Sciatic nerve (tissue), 2 donors: ENCODE measurements at regions not wholly inside any gene's neighbourhood (a gene's known extent, or its start where the extent isn't known, plus 50 kb on each side); places are given as distances from the start of the nearest gene placed in this dataset.

Experiments
- ATAC-seq: fragments of 200-7000 bp; cut with Tn5 transposase; one replicate; pipeline ENCODE4 v1.9.1; 2020; ENCODE audit warnings: mild to moderate bottlenecking, moderate library complexity
- DNase-seq: peaks from one replicate; pipeline ENCODE4 v3.0.0-alpha.2; 2020; ENCODE audit warnings: low spot score
- intact Hi-C: fragments of 100-400 bp; cut with DNase I; formaldehyde crosslinking; loops from one replicate; pipeline ENCODE4 v1.14.2; 2022
- donor health status: DM: no; HTN: no; CAD: no.
- donor health status: DM: no; HTN: no; CAD: no.

- ATAC-seq (no peak), DNase-seq (no peak)
- intact Hi-C loops = no loop called here
These were observed 665.7 kb upstream of the SLC10A2 start for GRCh38 chr13:103731959-103732358.

DNA sequence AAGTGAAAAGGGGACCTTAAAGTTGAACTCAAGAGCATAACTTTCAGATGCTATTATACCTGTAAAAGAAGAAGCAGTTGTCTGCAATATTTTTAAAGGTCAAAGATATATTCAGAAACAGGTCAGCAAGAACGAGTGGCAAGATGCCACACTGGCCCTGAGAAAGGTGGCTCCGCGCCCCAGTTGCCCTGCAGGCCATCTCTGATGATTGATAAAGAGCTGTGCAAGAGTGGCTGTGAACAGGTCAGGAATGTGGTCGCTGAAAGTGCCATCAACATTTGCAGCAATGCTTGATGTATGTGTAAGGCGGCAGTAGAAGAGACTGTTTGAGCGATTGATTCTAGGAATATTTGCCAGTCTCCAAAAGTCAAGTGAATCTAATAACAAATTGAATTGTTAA lies 664.2 kb upstream of the SLC10A2 start:
- DNase-seq (no peak), ATAC-seq (no peak)
- intact Hi-C loops = no loop called here

DNA sequence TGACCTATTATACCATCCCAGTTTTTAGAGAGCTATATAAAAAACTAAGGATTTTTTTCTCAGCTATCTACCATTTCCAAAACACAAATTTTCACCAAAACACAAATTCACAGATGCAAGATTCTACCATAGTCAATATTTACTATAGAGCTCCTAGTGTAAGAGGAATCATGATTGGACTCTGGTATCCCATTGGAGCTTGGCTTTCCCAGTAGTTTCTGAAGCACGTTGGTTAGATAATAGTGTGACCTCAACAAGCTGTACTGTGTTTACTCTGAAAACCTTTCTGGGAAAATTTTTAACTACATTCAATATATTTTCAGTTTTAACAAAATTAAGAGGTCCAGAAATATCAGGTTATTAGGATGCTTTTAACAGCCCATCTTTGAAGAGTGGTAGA lies 660.6 kb upstream of the SLC10A2 start:
- no peak for ATAC-seq
- intact Hi-C loops = no loop called here
- no peak for DNase-seq

GRCh38 chr13:103716718-103717117 lies 650.5 kb upstream of the SLC10A2 start:
- intact Hi-C loops = no loop called here
- ATAC-seq = no peak
- no peak for DNase-seq

DNA sequence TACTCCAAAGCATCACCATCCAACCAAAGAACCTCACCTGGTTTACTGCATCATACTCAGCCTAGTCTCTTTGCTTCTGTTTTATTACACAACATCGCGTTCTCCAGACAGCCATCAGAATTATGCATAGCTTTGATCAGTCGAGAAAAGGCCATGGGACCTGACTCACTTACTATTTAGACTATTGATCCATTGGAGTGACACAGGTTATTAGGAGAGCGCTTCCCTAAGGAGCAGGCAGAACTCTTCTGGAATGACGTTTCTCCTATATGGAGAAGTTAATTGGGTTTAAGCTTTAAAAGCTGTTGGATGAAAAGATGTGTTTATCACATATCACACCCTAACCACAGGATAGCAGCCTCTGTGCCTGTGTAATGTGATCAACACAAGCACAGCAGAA lies 649.1 kb upstream of the SLC10A2 start:
- intact Hi-C loops = no loop called here

GRCh38 chr13:103703246-103703645 lies 637.0 kb upstream of the SLC10A2 start:
- DNase-seq = no peak
- intact Hi-C loops = no loop called here
- no peak for ATAC-seq

More for the DNA sequence above, 649.1 kb upstream of the SLC10A2 start:
- DNase-seq = no peak
- ATAC-seq = no peak

DNA sequence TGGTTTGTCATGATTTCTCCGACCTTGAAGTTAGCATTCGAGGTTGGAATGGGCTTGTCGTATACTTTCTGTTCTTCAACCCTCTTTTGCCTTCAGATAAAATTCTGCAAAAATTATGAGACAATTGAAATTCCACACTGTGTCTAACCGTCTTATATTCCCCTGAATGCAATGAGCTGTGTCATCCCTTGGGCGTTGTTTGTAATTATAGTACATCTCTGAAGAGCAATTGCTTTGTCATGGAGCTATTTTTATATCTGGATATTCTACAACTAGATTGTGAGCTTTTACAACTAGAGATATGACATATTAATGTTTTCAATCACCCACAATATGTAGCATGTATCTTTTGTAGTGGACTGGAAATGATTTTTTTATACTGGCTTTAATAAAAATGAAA lies 631.8 kb upstream of the SLC10A2 start:
- intact Hi-C loops = no loop called here
- DNase-seq (no peak), ATAC-seq (no peak)

DNA sequence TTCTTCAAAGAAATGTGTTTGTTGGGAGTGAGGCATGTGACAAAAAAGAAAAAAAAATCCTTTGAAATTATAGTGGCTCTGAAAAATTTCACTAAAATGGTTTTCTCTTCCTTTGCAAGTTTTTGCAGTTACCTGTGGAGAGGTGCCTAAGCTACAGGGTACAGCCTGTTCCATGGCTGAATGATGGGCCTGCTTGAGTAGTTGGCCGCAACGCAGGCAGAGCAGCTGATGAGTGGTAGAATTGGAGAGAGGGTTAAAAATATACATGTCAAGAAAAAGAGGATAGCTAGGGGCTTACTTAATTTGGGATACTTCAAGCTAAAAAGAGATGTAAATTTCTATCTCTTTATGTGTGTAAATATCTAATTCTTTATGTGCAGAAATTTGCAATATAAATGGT lies 629.1 kb upstream of the SLC10A2 start:
- intact Hi-C loops = no loop called here
- ATAC-seq = no peak
- no peak for DNase-seq

- intact Hi-C loops = no loop called here
- ATAC-seq (no peak), DNase-seq (no peak)
These were observed 628.3 kb upstream of the SLC10A2 start for GRCh38 chr13:103694471-103694870.

DNA sequence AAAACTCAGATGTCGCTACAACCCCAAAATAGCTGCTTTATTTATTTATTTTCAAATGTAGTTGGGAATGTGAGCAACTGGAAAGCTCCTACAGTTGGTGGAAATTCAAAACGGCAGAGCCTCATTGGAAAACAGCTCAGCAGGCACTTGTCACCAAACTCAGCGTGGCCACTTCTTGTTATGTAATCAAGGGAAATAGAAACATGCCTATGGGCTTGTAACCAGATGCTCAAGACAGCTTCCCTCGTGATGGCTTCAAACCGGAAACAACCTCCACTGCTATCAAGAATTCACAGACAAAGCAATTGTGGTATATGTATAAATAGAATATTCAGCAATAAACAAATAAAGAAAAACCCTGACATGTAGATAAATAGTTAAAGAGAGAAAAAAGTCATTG lies 627.8 kb upstream of the SLC10A2 start:
- intact Hi-C loops = no loop called here
- no peak for DNase-seq
- no peak for ATAC-seq

DNA sequence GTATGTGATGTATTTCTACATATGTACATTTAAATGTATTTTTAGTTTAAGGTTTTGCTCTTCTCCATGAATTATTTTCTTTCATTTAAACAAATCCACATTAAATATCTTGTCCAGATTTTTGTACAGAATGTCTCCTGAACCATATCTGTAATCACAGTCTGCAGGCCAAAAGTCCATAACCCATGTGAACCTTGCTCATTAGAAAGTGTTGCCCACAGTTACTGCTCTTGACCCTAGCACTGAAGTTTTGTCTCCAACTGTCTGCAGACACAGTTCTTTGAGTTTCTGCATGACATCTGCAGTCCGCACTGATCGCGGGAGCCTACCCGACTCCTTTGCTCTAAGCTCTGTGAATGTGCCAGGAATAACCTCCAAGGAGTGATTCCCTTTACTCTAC lies 626.2 kb upstream of the SLC10A2 start:
- ATAC-seq = no peak
- DNase-seq = no peak
- intact Hi-C loops = no loop called here

DNA sequence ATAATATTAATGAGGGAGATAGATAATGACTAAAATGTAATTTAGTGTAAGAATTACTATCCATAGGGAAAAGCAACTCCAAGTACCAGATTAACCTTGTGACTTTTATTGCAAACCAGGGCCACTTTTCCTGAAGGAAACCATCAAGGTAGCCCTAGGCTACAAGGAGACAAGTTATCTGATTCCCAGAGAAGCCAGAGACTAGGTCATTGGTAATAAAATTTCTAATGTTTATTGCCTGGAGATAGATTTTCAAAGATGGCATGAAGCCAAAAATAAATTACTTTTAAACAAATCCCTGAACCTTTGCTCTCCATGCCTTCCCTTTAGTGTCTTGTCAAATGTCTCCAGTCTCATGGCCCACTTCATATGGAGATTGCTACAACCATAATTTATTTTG lies 610.1 kb upstream of the SLC10A2 start:
- DNase-seq (no peak), ATAC-seq (no peak)
- intact Hi-C loops = no loop called here

- intact Hi-C loops = no loop called here
- no peak for DNase-seq
- no peak for ATAC-seq
These were observed 605.3 kb upstream of the SLC10A2 start for GRCh38 chr13:103671547-103671946.

DNA sequence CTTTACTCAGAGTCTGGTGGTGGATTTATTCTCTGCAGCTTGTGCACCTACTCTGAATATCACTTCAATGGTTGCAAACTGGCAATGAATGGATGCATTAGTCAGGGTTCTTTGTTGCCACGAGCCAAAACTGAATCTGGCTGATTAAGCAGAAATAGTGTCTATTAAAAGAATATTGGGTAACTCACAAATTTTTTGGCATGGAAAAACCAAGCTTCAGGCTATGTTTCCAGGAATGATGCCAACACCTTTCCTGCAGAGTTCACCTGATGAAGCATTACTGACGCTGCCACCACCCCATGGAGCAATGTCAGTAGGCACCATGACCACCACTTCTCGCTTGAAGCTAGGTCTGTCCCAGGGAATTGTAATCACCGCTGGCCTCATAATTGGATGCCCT lies 597.8 kb upstream of the SLC10A2 start:
- intact Hi-C loops = no loop called here
- DNase-seq = no peak

GRCh38 chr13:103656311-103656710 lies 590.1 kb upstream of the SLC10A2 start:
- intact Hi-C loops = no loop called here
- DNase-seq = no peak

More for the DNA sequence above, 597.8 kb upstream of the SLC10A2 start:
- ATAC-seq = peak; percentile 44

GRCh38 chr13:103640606-103641005 lies 574.4 kb upstream of the SLC10A2 start:
- no peak for ATAC-seq
- intact Hi-C loops = no loop called here
- DNase-seq = no peak

More at GRCh38 chr13:103656311-103656710, 590.1 kb upstream of the SLC10A2 start:
- ATAC-seq = no peak

DNA sequence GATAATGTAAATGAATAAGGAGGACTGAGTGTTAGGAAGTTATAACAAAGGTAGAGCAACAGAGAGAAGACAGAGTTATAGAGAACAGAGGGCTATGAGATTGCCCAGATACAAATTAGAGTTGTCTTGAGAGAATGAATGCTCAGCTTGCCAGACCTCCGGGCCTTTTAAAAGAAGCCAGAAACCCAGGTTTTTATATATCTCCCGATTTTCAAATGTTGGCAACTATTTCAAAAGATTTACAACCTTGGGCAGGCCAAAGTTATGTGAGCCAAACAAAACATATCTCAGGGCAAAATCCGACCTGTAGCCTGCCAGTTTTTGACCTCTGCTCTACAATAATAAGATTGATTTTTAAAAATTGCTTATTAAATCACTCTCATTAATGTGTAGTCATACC lies 573.1 kb upstream of the SLC10A2 start:
- ATAC-seq = no peak
- intact Hi-C loops = no loop called here
- no peak for DNase-seq

DNA sequence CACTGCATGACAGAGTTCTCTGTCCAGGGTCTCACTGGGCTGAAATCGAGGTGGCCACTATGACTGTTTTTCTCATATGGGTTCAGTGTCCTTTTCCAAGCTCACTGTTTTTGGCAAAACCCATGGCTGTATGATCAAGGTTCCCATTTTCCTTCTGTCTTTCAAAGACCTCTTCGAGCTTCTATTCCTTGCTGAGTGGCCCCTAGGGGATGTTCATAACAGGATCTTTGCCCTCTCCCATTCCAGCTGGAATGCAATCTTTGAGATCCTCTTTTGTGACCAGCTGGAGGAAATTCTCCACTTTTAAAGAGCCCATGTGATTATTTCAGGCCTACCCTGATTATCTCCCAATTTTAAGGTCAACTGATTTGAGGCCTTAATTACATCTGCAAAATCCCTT lies 572.5 kb upstream of the SLC10A2 start:
- intact Hi-C loops = no loop called here
- DNase-seq = no peak
- peak; percentile 10 for ATAC-seq

- intact Hi-C loops = no loop called here
- no peak for DNase-seq
- no peak for ATAC-seq
These were observed 567.8 kb upstream of the SLC10A2 start for GRCh38 chr13:103634066-103634465.

DNA sequence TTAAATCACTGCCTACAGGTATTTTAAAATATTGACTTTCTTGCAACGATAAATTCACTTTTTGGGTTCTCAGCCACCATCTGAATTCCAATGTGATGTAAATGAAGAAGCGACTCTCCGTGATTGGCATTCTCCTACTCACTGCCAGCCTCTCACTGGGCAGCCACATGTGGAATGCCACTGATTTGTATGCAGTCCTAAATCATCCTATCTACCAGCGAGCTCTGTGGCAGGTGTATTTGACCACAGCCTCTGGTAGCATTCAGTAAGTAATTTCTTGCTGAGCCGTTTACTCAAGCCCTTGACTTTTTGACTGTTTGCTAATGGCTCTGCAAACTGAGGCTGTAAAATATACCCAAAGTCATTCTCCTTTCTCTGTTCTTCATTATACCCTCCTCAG lies 559.0 kb upstream of the SLC10A2 start:
- DNase-seq = no peak
- intact Hi-C loops = no loop called here
- no peak for ATAC-seq

DNA sequence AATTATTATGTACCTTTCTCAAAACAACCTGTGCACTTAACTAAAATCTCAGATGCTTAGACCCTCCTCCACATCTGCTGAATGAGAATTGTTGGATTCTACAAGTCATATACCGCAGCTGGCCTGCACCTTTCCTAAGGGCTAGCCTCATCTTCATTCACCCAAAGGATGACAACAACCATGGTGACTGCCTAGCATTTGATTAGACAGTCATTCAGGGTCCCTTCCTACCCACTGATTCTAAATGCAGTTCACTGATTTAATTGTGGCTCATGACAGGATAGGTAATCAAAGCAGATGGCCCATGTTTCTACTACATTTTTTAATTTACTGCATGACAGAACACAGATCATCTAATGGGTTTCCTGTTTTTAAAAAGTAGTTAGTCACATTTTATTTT lies 551.9 kb upstream of the SLC10A2 start:
- ATAC-seq (no peak), DNase-seq (no peak)
- intact Hi-C loops = no loop called here

GRCh38 chr13:103615771-103616170 lies 549.6 kb upstream of the SLC10A2 start:
- ATAC-seq = no peak
- DNase-seq = no peak
- intact Hi-C loops = no loop called here
